ENCODE measurements at regions not wholly inside any gene's neighbourhood (a gene's known extent, or its start where the extent isn't known, plus 50 kb on each side); places are given as distances from the start of the nearest gene placed in this dataset.

- TF ChIP-seq CTCF (conservative IDR thresholded peaks at IDR 0.05): no peak
- WGBS, 2 experiments (ENCODE audit: insufficient coverage in 1 of 2, insufficient read length in 1 of 2): 91 to 100% methylated on average over 2 to 3 of the region's 3 CpGs
- DNase-seq: peak; percentile 26
Measured at GRCh38 chr12:105548626-105549025, 218.1 kb downstream of the C12orf75 start.

GRCh38 chr12:105552056-105552455 is 221.6 kb downstream of the C12orf75 start:
- peak; percentile 20 for DNase-seq
- H3K27ac ChIP-seq (ENCODE audit: low read depth, low read length): no peak overlapping the region
- H3K9ac ChIP-seq (ENCODE audit: extremely low read depth, low read length, poor library complexity, severe bottlenecking): no peak overlapping the region
- Mint-ChIP-seq H3K9me3 (no peaks in the 10 kb centered on the region), H3K36me3 (ENCODE audit: low read depth) (no peaks in the 10 kb centered on the region), H3K4me3 (no peak overlapping the region), H3K4me1 (peaks cover 21% of the 10 kb centered on the region), H3K27ac (no peak overlapping the region), H3K27me3 (ENCODE audit: insufficient read depth) (peaks cover 5% of the 10 kb centered on the region)
- H3K4me3 ChIP-seq (ENCODE audit: low read length): no peak overlapping the region
- TF ChIP-seq CTCF (conservative IDR thresholded peaks at IDR 0.05): no peak
- peaks cover 11% of the 10 kb centered on the region for H3K4me1 ChIP-seq (ENCODE audit: control insufficient read depth, insufficient read depth, low read length)
- no peaks in the 10 kb centered on the region for H3K36me3 ChIP-seq (ENCODE audit: control insufficient read depth, insufficient read depth, low read length)
- no peaks in the 10 kb centered on the region for H3K27me3 ChIP-seq (ENCODE audit: control insufficient read depth, insufficient read depth, low read length, poor library complexity, severe bottlenecking)
- no peaks in the 10 kb centered on the region for H3K9me3 ChIP-seq (ENCODE audit: control insufficient read depth, low read length)

More at GRCh38 chr12:105548626-105549025, 218.1 kb downstream of the C12orf75 start:
- Histone ChIP-seq H3K9me3 (ENCODE audit: control insufficient read depth, low read length) (peaks cover 14% of the 10 kb centered on the region), H3K27ac (ENCODE audit: low read depth, low read length) (no peak overlapping the region), H3K4me1 (ENCODE audit: control insufficient read depth, insufficient read depth, low read length) (no peaks in the 10 kb centered on the region), H3K4me3 (ENCODE audit: low read length) (no peak overlapping the region), H3K36me3 (ENCODE audit: control insufficient read depth, insufficient read depth, low read length) (no peaks in the 10 kb centered on the region), H3K9ac (ENCODE audit: extremely low read depth, low read length, poor library complexity, severe bottlenecking) (no peak overlapping the region), H3K27me3 (ENCODE audit: control insufficient read depth, insufficient read depth, low read length, poor library complexity, severe bottlenecking) (no peaks in the 10 kb centered on the region)
- H3K9me3 Mint-ChIP-seq: peaks cover 2% of the 10 kb centered on the region
- peaks cover 5% of the 10 kb centered on the region for H3K27me3 Mint-ChIP-seq (ENCODE audit: insufficient read depth)
- no peaks in the 10 kb centered on the region for H3K36me3 Mint-ChIP-seq (ENCODE audit: low read depth)
- no peak overlapping the region for H3K27ac Mint-ChIP-seq
- H3K4me1 Mint-ChIP-seq: peaks cover 7% of the 10 kb centered on the region
- H3K4me3 Mint-ChIP-seq: no peak overlapping the region

GRCh38 chr12:105554223-105554678 is 223.8 kb downstream of the C12orf75 start:
- H3K27me3 ChIP-seq (ENCODE audit: control insufficient read depth, insufficient read depth, low read length, poor library complexity, severe bottlenecking): no peaks in the 10 kb centered on the region
- no peaks in the 10 kb centered on the region for H3K9me3 ChIP-seq (ENCODE audit: control insufficient read depth, low read length)
- peak overlapping the region; percentile 8 for H3K4me3 Mint-ChIP-seq
- peaks cover 21% of the 10 kb centered on the region for H3K4me1 Mint-ChIP-seq
- peaks cover 2% of the 10 kb centered on the region for H3K27me3 Mint-ChIP-seq (ENCODE audit: insufficient read depth)
- peak overlapping the region; percentile 61 for H3K4me3 ChIP-seq (ENCODE audit: low read length)
- H3K36me3 ChIP-seq (ENCODE audit: control insufficient read depth, insufficient read depth, low read length): no peaks in the 10 kb centered on the region
- peak; percentile 57 for DNase-seq
- H3K36me3 Mint-ChIP-seq (ENCODE audit: low read depth): no peaks in the 10 kb centered on the region
- H3K9ac ChIP-seq (ENCODE audit: extremely low read depth, low read length, poor library complexity, severe bottlenecking): peak overlapping the region; percentile 31
- no peak for TF ChIP-seq CTCF (conservative IDR thresholded peaks at IDR 0.05)
- peak overlapping the region; percentile 81 for H3K27ac Mint-ChIP-seq
- WGBS, 2 experiments (ENCODE audit: insufficient coverage in 1 of 2, insufficient read length in 1 of 2): 48% methylated on average over 3 of the region's 3 CpGs; no CpG with 5 or more reads in 1 of the 2 experiments
- H3K4me1 ChIP-seq (ENCODE audit: control insufficient read depth, insufficient read depth, low read length): peaks cover 11% of the 10 kb centered on the region
- no peaks in the 10 kb centered on the region for H3K9me3 Mint-ChIP-seq
- H3K27ac ChIP-seq (ENCODE audit: low read depth, low read length): peak overlapping the region; percentile 61

Data from endodermal cell (in vitro differentiated cells).